ENCODE measurements at regions not wholly inside any gene's neighbourhood (a gene's known extent, or its start where the extent isn't known, plus 50 kb on each side); places are given as distances from the start of the nearest gene placed in this dataset.

- TF ChIP-seq CTCF (conservative IDR thresholded peaks at IDR 0.05 in 1 of 2, IDR thresholded peaks at IDR 0.05 in 1 of 2; ENCODE audit: extremely low read depth in 1 of 2, insufficient read depth in 1 of 2, low read depth in 1 of 2, low read length in 2 of 2) (no peak), EZH2 (IDR thresholded peaks at IDR 0.05; ENCODE audit: borderline replicate concordance, low read length) (no peak)
Observed at GRCh38 chr6:48447251-48447650, 336.3 kb upstream of the PTCHD4 start.

All from mammary epithelial cell (primary cell).